ENCODE measurements at regions not wholly inside any gene's neighbourhood (a gene's known extent, or its start where the extent isn't known, plus 50 kb on each side); places are given as distances from the start of the nearest gene placed in this dataset.

- Histone ChIP-seq H3K9me3 (ENCODE audit: control insufficient read depth, insufficient read depth, low read depth, low read length) (no peaks in the 10 kb centered on the region), H3K36me3 (ENCODE audit: control insufficient read depth, insufficient read depth, low read length) (no peaks in the 10 kb centered on the region), H3K27ac (ENCODE audit: low read length) (no peak overlapping the region), H3K4me1 (ENCODE audit: control insufficient read depth, insufficient read depth, low read length) (no peaks in the 10 kb centered on the region), H3K4me3 (ENCODE audit: low read depth in 2 of 2, low read length in 2 of 2) (no peak overlapping the region), H3K27me3 (ENCODE audit: control insufficient read depth, insufficient read depth, low read length) (peaks cover 4% of the 10 kb centered on the region)
- no peak for DNase-seq (ENCODE audit: low read depth, low spot score)
- no peak for ATAC-seq
- intact Hi-C loops (cut with micrococcal nuclease; ENCODE audit: unreplicated experiment), result no loop called here
- TF ChIP-seq TCF7L2 (IDR thresholded peaks at IDR 0.05; ENCODE audit: low read depth, low read length), result no peak
- TF ChIP-seq SIN3A (IDR thresholded peaks at IDR 0.05; ENCODE audit: borderline replicate concordance, insufficient read depth, low read depth, low read length), result no peak
- no peak for TF ChIP-seq REST (IDR thresholded peaks at IDR 0.05; ENCODE audit: insufficient read depth in 1 of 2, low read depth in 2 of 2, low read length in 1 of 2)
- TF ChIP-seq CTCF (IDR thresholded peaks at IDR 0.05), result no peak
- TF ChIP-seq POLR2AphosphoS5 (IDR thresholded peaks at IDR 0.05; ENCODE audit: low read depth, low read length), result no peak
- ChIA-PET CTCF (no interaction called here), POLR2A (no interaction called here)
- no TSS peak for BruUV-seq (replicated peaks)
- in situ Hi-C loops (cut with HindIII; ENCODE audit: low pct_unique_long_range_greater_than_20kb, low sequenced_read_pairs), result no loop called here
These were observed 106.7 kb upstream of the DTNBP1 start for GRCh38 chr6:15769511-15770018.

- in situ Hi-C loops (cut with HindIII; ENCODE audit: low pct_unique_long_range_greater_than_20kb, low sequenced_read_pairs), result no loop called here
- ChIA-PET CTCF (no interaction called here), POLR2A (no interaction called here)
- BruUV-seq (replicated peaks), result no TSS peak
- Histone ChIP-seq H3K4me3 (ENCODE audit: low read depth in 2 of 2, low read length in 2 of 2) (no peak overlapping the region), H3K9me3 (ENCODE audit: control insufficient read depth, insufficient read depth, low read depth, low read length) (no peaks in the 10 kb centered on the region), H3K36me3 (ENCODE audit: control insufficient read depth, insufficient read depth, low read length) (no peaks in the 10 kb centered on the region), H3K27ac (ENCODE audit: low read length) (no peak overlapping the region), H3K4me1 (ENCODE audit: control insufficient read depth, insufficient read depth, low read length) (no peaks in the 10 kb centered on the region), H3K27me3 (ENCODE audit: control insufficient read depth, insufficient read depth, low read length) (peaks cover 4% of the 10 kb centered on the region)
- intact Hi-C loops (cut with micrococcal nuclease; ENCODE audit: unreplicated experiment), result no loop called here
- ATAC-seq (no peak), DNase-seq (ENCODE audit: low read depth, low spot score) (no peak)
- no peak for TF ChIP-seq POLR2AphosphoS5 (IDR thresholded peaks at IDR 0.05; ENCODE audit: low read depth, low read length)
- TF ChIP-seq TCF7L2 (IDR thresholded peaks at IDR 0.05; ENCODE audit: low read depth, low read length), result no peak
- TF ChIP-seq CTCF (IDR thresholded peaks at IDR 0.05), result no peak
- TF ChIP-seq SIN3A (IDR thresholded peaks at IDR 0.05; ENCODE audit: borderline replicate concordance, insufficient read depth, low read depth, low read length), result no peak
- TF ChIP-seq REST (IDR thresholded peaks at IDR 0.05; ENCODE audit: insufficient read depth in 1 of 2, low read depth in 2 of 2, low read length in 1 of 2), result no peak
These were observed 106.2 kb upstream of the DTNBP1 start for GRCh38 chr6:15768999-15769398.

Data from Panc1 (cell line).